HG03439 (cell line): ENCODE measurements at regions not wholly inside any gene's neighbourhood (a gene's known extent, or its start where the extent isn't known, plus 50 kb on each side); places are given as distances from the start of the nearest gene placed in this dataset.
A peak's percentile ranks its signal among the peaks of the same experiment; 100 is the strongest.
"Not testable (repeated sequence)": the region's sequence is repeated elsewhere in the genome, so short reads cannot be mapped to it uniquely, and the experiment has no call there.

Experiments
- ATAC-seq: cut with Tn5 transposase; IDR thresholded peaks from one replicate; pipeline ENCODE4 v1.9.1; 2021; ENCODE audit warnings: mild to moderate bottlenecking, moderate library complexity; ENCODE audit not compliant: unreplicated experiment

DNA sequence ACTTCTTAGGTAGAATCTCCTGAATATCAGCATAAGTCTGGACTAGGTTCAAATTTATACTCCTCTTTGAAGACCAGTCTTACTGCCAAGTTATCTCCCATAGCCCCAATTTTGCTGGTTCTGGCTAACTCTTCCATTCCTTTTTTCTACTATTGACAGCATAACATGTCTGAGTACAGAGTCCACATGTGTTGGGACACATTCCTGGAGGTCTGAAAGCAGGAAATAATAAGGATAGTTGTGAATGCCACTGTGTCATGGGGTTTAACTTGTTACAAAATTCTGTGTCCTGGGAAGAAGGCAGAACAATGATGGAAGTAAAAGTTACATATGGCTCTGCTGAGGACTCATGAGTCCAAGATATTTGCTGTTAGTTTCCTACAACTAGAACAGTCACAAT is 57.4 kb upstream of the ZBTB20 start:
- no peak for ATAC-seq

DNA sequence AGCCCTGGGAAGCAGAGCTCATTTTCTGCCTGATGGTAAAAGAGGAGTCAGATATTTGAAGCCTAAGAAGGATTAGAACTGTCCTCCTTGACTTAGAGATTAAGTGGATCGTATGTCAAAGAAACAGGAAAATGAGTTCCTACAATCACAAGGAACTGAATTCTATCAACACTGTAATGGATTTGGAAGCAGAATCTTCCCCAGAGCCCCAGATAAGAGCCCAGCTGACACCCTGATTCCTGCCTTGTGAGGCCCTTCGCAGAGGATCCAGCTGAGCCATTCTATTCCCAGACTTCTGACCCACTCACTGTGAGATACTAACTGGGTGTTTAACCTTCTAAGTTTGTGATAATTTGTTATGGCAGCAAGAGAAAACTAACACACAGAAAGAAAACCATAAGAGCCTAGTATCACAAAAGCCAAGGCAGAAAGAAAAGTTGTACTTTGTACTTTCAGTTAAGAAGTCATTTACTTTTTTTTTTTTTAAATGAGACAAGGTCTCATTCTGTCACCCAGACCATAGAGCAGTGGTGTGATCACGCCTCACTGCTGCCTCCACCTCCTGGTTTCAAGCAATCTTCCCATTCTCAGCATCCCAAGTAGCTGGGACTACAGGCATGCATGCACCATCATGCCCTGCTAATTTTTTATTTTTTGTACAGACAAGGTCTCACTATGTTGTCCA is 61.1 kb upstream of the ZBTB20 start:
- ATAC-seq: no peak

DNA sequence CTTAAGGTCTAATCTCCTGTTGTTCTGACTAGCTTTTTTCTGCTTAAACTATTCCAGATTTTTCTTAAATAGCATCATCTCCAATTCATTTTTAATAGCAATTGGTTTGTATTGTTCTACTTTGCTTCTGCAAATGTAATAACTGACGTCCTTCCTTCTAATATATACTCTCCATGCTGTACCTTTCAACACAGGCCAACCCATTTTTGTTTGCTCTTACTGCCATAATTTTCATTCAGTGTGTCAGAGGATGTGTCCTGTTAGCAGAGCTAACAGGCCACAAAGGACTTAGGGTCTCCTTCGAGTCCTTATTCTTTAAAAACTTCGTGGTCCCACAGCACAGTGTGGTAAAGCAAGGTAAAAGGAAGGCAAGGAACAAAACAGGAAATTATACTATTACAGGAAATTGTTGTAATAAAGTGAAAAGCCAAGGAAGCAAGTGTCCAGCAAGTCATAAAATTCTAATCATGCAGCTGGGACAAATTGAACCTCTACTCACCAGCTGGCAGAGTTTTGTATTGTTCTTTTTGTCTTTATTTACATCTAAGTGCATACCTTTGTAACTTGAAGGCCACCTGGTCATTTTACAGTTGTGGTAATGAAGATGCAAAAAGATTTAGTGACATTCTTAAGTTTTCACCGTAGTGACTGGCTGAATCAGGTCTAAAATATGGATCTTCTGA is 64.9 kb upstream of the ZBTB20 start:
- no peak for ATAC-seq

DNA sequence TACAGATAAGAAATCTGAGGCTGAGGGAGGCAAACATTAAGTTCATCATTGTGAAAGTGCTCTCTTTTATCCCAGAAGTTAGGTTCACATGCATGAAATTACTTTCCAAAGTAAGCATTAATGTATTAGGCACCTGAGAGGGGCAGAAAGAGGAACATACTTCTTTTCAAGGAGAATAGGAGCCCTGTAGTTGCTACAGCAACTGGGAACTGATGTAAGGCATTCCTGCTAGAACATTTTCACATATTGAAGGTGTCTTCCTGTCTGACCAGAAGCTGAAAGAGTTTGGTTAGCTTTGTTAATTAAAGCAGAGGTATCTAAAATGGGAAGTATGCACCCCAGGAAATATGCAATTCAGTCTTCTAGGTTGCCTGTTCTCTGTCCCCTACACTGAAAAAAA is 65.5 kb upstream of the ZBTB20 start:
- ATAC-seq: no peak

DNA sequence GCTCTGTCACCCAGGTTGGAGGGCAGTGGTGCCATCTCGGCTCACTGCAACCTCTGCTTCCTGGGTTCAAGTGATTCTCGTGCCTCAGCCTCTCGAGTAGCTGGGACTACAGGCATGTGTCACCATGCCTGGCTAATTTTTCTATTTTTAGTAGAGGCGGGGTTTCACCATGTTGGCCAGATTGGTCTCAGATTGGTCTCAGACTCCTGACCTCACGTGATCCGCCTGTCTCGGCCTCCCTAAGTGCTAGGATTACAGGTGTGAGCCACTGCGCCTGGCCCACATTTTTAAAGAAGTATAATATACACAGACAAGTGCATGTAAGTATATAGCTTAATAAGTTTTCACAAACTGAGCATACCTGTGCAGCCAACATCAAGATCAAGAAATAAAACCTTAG is 66.0 kb upstream of the ZBTB20 start:
- not testable (repeated sequence) for ATAC-seq

DNA sequence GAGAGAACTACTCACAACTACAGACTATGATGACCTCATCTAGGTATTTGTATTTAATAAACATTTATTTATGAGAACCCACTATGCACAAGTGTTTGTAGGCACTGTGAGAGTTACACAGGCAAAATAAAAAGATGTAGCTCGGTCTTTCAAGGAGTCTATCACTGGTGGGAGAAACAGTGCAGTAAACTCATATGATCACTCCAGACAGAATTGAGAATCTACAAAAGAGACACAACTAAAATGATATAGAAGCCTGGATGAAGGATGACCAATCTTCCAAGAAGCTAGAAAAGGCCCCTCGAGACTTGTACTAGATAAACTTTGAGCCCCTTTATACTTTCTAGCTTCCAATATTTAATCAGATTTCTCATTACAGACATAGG is 70.2 kb upstream of the ZBTB20 start:
- ATAC-seq: no peak

DNA sequence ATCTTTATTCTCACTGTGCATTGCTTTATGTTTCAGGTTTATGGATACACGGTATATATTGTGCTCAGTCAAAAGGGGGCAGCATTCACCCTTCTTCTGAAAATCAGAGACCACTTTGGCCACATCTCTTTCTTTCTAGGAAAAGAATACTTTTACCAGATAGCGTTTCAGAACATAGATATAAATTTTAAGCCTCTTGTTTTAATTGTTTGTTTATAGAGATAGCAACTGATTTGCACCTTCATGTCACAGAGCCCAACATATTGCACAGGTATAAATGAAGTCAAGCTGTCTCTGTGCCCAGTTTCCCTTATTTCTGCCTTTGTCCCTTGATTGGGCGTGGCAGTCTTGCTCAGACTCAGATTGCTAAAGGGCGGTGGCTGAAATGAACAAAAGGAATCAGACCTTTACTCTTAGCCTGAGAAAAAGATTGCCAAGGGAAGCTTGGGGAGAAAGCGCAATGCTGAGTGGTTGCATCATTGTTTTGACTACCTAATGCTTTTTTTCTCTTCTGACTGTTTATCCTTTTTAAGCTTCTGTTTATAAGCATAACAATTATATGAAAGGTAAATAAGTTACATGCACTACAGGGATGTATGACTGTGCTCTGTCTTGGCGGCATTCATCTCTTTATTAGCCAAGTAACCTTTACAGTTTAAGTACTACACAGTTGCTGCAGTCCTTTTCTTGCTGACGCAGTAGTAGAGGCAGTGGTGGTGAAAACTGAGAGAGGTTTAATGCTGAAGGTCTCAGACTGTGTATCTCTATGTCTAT is 70.8 kb upstream of the ZBTB20 start:
- peak; percentile 63 for ATAC-seq

DNA sequence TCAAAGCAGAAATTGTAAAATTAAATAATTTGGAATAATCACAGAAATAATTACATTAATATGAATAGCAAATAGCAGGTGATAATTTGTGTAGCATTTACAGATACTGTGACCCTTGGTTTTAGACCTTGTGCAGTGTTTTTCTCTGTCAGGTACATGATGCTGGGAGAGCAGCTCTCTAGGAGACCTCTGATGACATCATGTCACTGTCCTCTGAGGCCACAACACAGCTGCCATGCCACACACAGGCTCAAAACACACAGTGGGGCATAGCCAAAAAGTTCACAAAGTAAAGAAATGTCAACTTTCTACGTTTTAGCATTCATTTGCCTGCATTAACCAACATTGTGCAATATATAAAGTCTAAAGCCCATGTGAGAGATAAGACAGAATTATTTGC is 71.8 kb upstream of the ZBTB20 start:
- no peak for ATAC-seq

DNA sequence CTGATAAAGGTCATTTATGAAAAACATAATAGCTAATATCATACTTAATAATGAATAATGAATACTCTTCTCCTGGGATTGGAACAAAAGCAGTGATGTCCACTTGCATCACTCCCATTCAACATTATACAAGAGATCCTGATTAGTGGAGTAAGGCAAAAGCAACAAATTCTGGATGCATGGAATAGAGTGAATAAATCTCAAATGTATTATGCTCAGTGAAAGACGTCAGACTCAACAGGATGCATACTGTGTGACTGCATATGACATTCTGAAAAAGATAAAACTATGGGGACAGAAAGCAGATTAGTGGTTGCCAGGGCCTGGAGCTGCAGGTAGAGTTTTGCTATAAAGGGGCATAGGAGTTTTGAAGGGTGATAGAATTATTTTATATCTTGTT is 77.6 kb upstream of the ZBTB20 start:
- ATAC-seq: no peak

DNA sequence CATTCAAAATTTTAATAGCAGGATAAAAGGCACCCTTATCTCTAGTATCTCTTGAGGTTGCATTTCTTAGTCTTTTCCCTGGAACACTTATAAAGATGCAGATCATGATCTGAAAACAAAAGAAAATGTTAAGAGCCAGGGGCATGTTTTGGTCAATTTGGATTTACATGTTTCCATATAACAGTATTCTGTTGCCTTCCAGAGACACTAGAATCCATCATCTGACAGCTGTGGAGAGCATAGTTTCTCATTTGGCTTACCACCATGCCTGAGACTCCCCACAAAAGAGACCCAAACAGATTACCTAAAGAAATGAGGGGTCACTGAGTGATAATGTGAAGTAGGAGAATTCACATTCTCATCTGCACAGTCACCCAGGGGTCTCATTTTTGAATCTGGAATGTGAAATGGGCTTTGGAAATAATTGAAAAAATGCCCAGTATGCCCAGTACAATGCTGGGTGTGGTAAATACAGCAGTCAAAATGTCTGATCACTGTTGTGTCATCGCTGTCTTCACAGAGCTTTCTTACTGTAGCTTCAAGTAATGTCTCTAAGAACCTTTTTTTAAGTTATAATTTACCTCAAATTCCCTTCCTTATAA is 79.9 kb upstream of the ZBTB20 start:
- ATAC-seq: no peak

DNA sequence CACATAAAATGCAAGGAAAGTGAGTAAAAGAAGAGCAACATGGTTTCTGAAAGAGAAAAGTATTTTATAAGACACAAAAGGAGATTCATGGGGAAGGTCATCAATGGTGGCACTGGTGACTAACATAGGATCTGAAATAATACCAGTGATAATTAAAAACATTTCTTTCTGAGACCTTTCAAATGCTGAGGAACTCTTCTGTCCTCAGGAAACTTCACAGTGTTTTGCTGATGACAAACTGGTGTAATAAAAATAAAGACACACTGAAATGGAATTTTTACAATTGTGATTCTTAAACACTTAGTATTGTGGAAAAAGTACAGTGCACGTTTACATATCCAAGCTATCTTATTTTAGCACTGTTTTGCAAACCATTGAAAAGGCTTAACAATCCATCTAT is 80.4 kb upstream of the ZBTB20 start:
- ATAC-seq: no peak

DNA sequence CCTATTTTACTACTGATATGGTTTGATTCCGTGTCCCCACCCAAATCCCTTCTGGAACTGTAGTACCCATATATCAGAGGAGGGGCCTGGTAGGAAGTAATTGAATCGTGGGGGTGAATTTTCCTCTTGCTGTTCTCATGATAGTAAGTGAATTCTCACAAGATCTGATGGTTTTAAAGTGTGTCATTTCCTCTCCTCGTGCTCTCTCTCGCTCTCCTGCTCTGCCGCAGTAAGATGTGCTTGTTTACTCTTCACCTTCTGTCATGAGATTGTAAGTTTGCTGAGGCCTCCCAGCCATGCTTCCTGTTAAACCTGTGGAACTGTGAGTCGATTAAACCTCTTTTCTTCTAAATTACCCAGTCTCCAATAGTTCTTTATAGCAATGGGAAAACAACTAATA is 81.2 kb upstream of the ZBTB20 start:
- no peak for ATAC-seq

DNA sequence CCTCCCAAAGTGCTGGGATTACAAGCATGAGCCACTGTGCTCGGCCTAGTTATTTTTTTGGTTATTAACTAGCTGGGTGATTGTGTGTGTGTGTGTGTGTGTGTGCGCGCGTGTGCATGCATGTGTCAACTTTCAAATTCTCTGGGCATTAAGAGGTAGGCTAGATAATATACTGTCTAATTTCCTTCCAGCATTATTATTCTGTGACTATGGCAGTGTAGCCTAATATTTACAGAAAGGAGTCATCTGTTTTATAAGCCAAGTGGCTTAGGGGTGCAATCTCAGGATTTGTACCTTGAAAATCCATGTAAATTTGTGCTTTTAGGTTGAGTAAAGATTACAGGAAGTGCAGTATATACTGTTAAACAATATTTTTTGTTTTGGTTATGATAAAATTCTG is 85.1 kb upstream of the ZBTB20 start:
- no peak for ATAC-seq

DNA sequence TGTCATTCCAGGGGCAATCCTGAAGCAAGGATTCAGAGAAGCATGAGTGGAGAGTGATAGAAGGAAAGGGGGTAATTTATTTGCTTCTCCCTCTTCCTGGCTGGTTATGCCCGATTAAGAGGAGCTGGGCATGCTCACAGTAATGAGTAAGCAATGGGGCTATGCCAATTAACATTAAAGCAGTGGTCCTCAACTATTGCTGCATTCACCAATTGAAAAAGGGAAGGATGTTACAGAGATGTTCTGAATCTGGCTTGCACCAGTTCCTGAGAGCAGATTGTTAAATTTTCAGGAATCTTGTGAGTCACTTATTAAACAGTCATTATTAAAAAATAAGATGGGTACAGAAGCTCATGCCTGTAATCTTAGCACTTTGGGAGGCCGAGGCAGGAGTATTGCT is 85.9 kb upstream of the ZBTB20 start:
- ATAC-seq: no peak

DNA sequence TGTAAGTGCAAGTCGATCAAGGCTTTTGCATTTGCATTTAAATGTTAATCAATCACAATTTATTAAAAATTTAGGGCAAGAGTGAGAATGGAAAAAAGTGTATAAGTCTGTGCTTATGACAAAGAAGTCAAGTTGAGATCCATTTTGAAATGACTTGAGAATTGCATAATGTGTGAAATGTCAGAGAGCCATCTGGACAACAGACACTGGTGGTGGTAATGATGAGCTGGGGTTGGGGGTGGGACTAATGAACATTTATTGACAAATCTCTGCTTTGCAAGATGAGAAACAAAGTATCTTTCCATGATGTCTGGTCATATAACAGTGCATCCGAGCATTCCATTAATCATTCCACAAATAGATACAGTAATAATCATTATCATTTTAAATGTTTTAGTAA is 89.4 kb upstream of the ZBTB20 start:
- ATAC-seq: no peak

DNA sequence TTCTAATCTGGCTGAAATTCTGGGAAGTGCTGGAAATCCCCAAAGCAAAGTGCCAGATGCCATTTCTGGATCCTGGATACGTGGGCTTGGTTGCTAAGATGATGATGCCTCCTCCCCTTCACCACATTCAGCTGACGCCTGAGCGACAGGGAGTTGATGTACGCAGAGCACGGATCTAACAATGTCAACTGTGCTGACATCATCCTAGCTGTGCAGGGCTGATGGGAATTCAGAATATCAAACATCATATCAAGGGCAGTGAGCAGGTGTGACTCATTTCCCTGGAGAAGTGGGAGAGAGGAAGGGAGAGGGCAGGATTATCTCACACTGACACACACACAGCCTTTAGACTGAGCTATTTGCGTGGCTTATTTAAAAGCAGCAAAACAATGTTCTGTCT is 92.6 kb upstream of the ZBTB20 start:
- ATAC-seq: no peak

DNA sequence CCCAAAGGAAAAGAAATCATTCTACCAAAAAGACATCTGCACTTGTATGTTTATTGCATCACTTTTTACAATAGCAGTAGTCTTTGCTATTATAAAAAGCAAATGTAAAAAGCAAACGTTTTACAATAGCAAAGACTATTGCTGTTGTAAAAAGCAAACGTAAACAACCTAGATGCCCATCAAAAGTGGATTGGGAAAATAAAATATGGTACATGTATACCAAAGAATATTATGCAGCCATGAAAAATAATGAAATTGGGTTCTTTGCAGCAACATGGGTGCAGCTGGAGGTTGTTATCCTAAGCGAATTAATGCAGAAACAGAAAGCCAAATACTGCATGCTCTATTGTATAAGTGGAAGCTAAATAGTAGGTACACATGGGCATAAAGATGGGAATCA is 97.3 kb upstream of the ZBTB20 start:
- no peak for ATAC-seq

DNA sequence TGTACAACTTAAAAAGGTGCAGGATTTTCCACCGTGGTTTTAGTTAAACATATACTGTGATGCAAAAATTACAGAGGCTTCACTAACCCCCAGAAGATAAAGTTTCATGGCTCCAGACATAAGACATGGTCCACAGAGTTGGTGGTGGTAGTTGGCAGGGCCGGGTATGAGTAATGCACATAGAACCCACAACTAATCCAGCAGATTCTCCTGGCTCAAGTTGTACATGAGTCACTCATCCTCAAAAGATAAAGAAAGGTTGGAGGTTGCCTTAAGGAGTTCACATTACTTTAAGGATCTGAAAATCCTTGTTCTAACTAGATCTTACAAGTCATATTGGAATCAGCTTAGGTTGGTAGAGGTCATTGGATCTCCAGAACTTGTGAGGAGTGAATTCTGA is 98.3 kb upstream of the ZBTB20 start:
- no peak for ATAC-seq

DNA sequence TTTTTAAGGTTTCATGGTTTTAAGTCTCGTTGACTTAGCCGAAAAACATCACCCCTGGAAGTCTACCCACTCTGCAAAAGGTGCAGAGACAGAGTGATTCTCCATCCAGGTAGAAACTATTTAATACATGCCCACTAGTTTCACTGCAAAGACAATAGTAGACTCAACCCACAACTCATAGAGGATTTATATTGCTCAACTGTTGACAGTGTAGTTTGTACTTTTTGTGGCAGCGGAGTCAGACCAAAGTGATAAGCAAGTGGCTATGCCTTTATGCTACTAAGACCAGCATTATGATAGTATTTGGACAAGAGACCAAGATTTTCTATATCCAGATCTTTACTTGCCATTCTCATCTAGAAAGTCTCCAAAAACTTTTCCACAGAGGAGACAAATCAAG is 98.8 kb upstream of the ZBTB20 start:
- no peak for ATAC-seq

DNA sequence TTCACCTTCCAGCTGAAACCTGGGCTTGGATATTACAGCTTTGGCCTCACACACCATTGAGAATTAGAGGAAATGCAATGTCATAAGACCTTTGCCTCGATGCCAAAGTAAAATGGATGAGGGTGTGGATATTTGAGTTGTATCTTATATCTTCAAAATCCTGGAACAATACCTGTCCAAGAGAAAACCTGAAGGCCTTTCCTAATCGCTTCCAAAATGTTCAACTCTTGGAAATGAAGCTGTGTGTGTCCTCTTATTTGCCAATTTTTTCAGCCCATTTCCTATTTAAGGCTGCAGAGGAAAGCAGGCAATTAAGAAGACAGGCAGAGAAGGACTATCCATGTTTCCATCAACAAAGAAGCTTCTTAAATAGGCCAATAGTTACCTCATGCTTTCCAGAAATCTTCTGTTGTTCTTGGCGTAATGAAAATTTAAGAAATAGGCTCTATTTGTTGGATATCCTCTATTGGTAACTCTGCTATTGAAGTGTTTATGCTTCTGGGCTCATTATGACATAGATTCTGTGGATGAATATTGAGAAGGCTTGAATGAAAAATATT is 99.5 kb upstream of the ZBTB20 start:
- no peak for ATAC-seq

DNA sequence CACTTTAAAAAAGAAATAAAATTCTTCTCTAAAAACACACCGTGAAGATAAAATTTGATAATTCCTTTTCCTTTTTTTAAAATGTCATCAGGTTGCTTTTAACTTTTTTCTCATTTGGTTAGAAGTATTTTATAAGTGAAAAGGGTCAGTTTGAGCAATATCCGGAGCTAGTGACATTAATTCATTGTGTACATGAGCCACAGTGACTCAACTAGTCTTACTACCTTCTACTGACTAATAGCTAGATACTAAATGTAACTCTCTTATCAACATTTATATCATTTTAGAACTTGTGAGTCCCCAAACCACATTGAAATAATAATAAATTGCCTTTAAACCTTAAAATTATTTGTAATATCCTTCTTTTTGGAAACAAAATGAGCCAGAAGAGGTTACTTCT is 101.2 kb upstream of the ZBTB20 start:
- no peak for ATAC-seq

DNA sequence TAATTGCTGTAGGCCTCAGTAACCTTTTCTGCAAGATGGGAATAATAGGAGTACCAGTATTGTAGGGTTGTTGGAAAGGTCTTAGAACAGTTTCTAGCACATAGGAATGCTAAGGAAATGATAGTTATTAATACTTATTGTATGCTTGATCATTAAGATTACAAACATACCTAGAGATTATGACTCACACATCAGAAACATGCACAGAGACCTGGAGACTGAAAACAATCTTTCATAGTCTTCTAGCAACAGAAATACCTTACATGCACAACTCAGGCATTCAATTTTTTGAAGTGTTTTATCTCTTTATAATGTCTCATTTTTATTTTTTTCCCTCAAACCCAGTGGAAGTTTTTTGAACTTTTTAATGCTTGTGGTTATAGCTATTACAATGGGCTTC is 104.4 kb upstream of the ZBTB20 start:
- no peak for ATAC-seq
